Activated naive CD8-positive, alpha-beta T cell treated with anti-CD3 and anti-CD28 coated beads, Interleukin-2, amount 10 ng/mL, durations not matched to agents 7 days and 5 days (primary cell): ENCODE measurements at regions not wholly inside any gene's neighbourhood (a gene's known extent, or its start where the extent isn't known, plus 50 kb on each side); places are given as distances from the start of the nearest gene placed in this dataset.

ENCODE experiments used
- ATAC-seq: fragments of 150-1000 bp; cut with Tn5 transposase; one replicate; pipeline ENCODE4 v1.10.0; 2021; ENCODE audit warnings: low read depth, moderate library complexity
- POLR2A ChIA-PET: fragments of 350-600 bp; sonication (Branson Sonifier 250); formaldehyde crosslinking; loops from one replicate; lab custom pipeline; 2021; ENCODE audit warnings: antibody characterized with exemption; lab: Charles Lee
- DNase-seq: peaks from one replicate; pipeline ENCODE4 v3.0.0; 2021
- H3K27ac Mint-ChIP-seq: one replicate; pipeline ENCODE4 v1.8.0; 2022; ENCODE audit warnings: mild to moderate bottlenecking, mixed read lengths
- H3K27me3 Mint-ChIP-seq: one replicate; pipeline ENCODE4 v1.8.0; 2022; ENCODE audit warnings: mild to moderate bottlenecking, moderate library complexity, mixed read lengths
- H3K36me3 Mint-ChIP-seq: one replicate; pipeline ENCODE4 v1.8.0; 2021; ENCODE audit warnings: mild to moderate bottlenecking, mixed read lengths
- H3K4me1 Mint-ChIP-seq: one replicate; pipeline ENCODE4 v1.8.0; 2021; ENCODE audit warnings: mixed read lengths
- H3K4me3 Mint-ChIP-seq: one replicate; pipeline ENCODE4 v1.8.0; 2022; ENCODE audit warnings: mild to moderate bottlenecking, moderate library complexity, mixed read lengths
- H3K9me3 Mint-ChIP-seq: one replicate; pipeline ENCODE4 v1.8.0; 2021; ENCODE audit warnings: mixed read lengths

DNA sequence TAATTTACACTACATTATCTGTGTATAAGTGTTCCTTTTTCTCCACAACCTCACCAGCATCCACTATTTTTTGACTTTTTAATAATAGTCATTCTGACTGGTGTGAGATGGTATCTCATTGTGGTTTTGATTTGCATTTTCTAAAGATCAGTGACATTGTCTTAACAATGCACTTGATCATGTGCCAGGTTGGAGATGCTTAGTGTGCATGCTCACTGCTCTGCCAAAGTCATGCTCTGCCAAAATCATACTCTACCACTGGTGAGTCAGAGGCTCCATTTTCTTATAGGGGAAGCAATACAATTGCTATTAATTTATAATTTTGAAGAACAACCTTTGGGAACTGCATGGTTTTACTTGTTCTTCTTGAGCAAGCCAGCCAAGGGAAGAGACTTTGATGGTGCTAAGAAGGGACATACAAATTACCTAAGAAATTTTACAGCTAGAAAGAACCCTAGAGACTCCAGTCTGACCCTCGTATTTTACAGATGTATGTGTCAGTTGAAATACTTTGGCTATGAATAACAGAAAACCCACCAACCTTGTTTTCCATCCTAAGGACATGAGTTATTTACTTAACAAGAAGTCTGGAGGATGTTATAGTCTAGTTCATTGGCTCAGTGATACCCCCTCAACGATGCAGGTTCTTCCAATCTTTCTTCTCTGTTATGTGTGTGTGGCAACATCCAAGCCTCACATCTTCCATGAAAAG, 368.9 kb downstream of the DDX10 start:
- POLR2A ChIA-PET = no interaction called here
- Mint-ChIP-seq H3K27ac (no peak overlapping the region), H3K4me3 (no peak overlapping the region), H3K9me3 (peaks cover 2% of the 10 kb centered on the region), H3K4me1 (no peaks in the 10 kb centered on the region), H3K36me3 (no peaks in the 10 kb centered on the region), H3K27me3 (no peaks in the 10 kb centered on the region)
- ATAC-seq (no peak), DNase-seq (no peak)

DNA sequence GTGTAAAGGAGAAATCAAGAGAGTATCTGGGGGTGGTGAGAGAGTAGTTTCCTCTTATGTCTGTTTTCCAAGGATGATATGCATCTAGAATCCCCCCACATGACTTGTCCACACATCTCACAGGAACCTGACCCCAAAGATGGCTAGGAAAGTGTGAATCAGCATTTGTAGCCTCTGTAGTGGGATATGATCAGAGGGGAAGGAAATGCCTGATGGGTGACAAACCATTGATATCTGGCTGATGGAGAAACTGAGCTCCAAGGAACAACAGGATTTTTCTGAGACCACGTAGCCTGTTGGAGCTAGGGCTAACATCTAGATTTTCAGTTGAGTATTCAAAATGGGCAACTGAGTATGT, 369.4 kb downstream of the DDX10 start:
- no peak for ATAC-seq
- POLR2A ChIA-PET = no interaction called here

DNA sequence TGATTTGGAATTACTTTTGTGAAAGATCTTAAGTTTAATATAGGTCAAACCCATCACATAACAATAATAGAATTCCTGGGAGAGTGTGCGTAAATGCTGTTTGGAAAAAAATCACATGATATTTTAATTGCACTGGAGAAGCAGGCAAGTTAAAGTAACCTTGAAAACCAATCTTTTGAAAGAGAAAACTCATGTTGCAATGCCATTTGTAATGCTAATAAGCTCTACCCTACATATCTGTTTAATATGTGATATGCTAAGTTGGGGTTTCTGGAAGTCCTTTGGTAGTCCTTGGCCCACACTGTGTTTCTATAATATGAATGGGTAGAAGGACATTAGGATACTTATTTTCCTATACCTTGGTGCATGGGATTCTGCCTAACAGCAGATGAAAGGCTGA, 370.4 kb downstream of the DDX10 start:
- POLR2A ChIA-PET = no interaction called here
- DNase-seq (no peak), ATAC-seq (no peak)
- no peak overlapping the region for H3K4me3 Mint-ChIP-seq
- peaks cover 2% of the 10 kb centered on the region for H3K9me3 Mint-ChIP-seq
- no peaks in the 10 kb centered on the region for H3K36me3 Mint-ChIP-seq
- H3K4me1 Mint-ChIP-seq = no peaks in the 10 kb centered on the region
- no peaks in the 10 kb centered on the region for H3K27me3 Mint-ChIP-seq
- no peak overlapping the region for H3K27ac Mint-ChIP-seq

More for the DNA sequence above, 369.4 kb downstream of the DDX10 start:
- H3K27ac Mint-ChIP-seq = no peak overlapping the region
- no peak for DNase-seq
- H3K4me3 Mint-ChIP-seq = no peak overlapping the region
- H3K36me3 Mint-ChIP-seq = no peaks in the 10 kb centered on the region
- no peaks in the 10 kb centered on the region for H3K4me1 Mint-ChIP-seq
- peaks cover 2% of the 10 kb centered on the region for H3K9me3 Mint-ChIP-seq
- no peaks in the 10 kb centered on the region for H3K27me3 Mint-ChIP-seq

DNA sequence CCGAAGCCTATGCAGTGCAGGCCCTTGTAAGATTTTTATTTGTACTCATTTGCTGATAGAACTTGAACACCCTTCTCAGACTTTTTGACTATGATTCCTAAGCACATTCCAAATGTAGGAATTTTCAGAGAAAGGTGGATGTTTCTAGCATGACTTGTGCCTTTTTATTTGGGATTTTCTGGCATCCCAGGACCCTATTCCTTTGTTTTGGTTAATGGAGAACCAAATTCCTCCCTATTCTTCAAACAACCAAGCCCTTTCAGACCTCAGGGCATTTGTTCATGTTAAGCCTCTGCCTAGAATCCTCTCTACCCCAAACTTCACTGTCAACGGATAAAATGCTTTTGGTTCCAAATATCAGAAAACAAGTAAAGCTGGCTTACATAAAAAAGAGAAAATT, 371.1 kb downstream of the DDX10 start:
- ATAC-seq = no peak
- POLR2A ChIA-PET = no interaction called here
- Mint-ChIP-seq H3K4me1 (no peaks in the 10 kb centered on the region), H3K9me3 (peaks cover 2% of the 10 kb centered on the region), H3K36me3 (no peaks in the 10 kb centered on the region), H3K27ac (no peak overlapping the region), H3K4me3 (no peak overlapping the region), H3K27me3 (no peaks in the 10 kb centered on the region)
- no peak for DNase-seq

DNA sequence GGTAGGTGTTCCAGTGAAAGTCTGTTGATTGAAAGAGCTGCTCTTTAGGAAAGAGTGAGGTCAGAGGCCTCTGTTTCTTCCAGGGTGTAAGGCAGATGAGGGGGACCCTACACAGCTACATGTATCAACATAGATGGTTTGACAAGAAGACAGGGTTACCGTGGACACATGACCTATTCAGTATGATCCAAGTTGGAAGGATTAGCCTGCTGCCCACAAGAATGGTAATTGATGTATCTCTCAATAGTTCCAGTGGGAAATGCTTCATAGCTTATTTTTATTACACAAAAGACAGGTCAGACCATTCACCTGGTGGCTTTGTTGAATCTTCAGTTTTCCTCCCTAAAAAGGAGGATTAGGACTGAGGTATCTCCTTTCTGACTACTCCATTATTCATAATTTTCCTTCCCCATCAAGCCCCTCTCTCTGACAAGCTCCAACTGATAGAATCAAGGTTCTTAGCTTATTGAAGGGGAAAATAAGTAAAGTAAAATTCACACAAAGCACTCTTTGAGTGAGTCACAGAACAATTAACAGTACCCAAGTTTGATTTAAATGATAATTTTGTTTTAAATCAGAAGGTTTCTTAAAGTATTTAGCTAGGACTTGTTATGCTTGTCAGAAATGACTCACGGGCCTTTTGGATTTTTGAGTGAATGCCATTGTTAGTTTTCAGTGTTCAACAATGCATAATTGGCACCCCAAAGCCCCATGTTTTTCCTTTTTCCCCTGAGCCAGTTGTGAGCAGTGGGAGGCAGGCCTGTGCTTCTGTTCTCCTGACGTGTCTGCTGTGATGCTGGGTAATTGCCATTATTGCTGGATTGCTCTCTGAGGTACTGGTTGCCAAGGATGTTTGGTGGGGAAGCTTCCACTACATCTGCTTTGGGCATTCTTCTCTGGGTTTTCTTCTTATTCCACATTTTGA, 373.2 kb downstream of the DDX10 start:
- no peak for ATAC-seq
- H3K36me3 Mint-ChIP-seq = no peaks in the 10 kb centered on the region
- H3K9me3 Mint-ChIP-seq = no peaks in the 10 kb centered on the region
- H3K4me3 Mint-ChIP-seq = no peak overlapping the region
- no peak overlapping the region for H3K27ac Mint-ChIP-seq
- H3K27me3 Mint-ChIP-seq = peaks cover 3% of the 10 kb centered on the region
- H3K4me1 Mint-ChIP-seq = no peaks in the 10 kb centered on the region
- POLR2A ChIA-PET = no interaction called here
- no peak for DNase-seq

DNA sequence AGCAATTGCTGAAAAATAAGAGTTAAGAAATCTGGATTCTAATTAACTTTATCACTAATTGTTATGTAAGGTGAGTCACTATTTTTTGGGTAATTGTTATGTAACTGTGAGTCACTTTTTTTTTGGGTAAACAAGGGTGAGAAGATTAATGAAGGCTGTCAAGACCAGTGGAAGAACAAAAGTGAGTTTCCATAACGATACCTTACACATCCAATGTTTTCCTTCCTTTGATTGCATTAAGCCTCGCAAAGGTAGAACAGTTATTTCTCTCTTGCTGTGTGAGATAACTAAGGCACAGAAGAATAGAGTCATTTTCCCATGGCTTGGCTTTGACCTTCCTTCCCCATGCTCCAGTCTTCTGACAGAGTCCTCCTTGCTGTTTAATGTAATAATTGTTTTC, 374.7 kb downstream of the DDX10 start:
- H3K27me3 Mint-ChIP-seq = peaks cover 3% of the 10 kb centered on the region
- DNase-seq (no peak), ATAC-seq (no peak)
- no peak overlapping the region for H3K27ac Mint-ChIP-seq
- POLR2A ChIA-PET = no interaction called here
- no peaks in the 10 kb centered on the region for H3K36me3 Mint-ChIP-seq
- peaks cover 6% of the 10 kb centered on the region for H3K4me1 Mint-ChIP-seq
- no peaks in the 10 kb centered on the region for H3K9me3 Mint-ChIP-seq
- H3K4me3 Mint-ChIP-seq = no peak overlapping the region

DNA sequence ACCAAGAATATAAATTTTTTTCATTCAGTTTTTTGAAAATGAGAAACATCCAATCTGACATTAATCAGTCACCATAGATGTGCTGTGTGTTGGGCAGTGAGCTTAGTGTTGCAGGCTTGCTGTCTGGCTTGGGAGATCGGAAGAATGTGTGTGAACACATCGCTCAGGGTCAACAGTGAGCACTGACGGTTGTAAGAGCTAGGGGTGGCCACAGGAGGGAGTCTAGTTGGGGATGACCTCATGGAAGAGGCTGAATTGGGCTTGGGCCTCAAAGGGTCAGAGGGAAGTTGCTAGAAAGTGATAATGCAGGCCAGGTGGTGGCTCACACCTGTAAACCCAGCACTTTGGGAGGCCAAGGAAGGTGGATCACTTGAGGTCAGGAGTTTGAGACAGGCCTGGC, 375.4 kb downstream of the DDX10 start:
- POLR2A ChIA-PET = no interaction called here
- H3K27me3 Mint-ChIP-seq = peaks cover 3% of the 10 kb centered on the region
- H3K36me3 Mint-ChIP-seq = no peaks in the 10 kb centered on the region
- H3K4me1 Mint-ChIP-seq = peaks cover 6% of the 10 kb centered on the region
- ATAC-seq (no peak), DNase-seq (no peak)
- H3K9me3 Mint-ChIP-seq = no peaks in the 10 kb centered on the region
- H3K4me3 Mint-ChIP-seq = no peak overlapping the region
- no peak overlapping the region for H3K27ac Mint-ChIP-seq

DNA sequence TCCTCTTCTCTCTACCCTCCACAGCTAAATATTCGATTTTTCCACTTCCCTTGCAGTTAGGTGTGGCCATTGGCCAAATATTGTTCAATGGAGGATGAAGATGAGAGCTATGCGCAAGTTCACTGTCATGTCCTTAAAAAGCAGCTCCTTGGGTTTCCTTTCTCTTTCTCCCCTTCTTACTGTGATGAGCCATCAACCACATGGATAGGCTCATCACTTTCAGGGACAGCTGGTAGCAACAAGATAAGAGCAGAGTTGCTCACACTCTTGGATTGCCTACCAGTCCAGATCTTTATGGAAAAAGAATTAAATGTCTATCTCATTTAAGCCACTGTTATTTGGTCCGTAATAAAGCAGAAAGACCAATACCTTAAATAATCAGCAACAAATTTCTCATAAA, 377.0 kb downstream of the DDX10 start:
- Mint-ChIP-seq H3K4me3 (no peak overlapping the region), H3K4me1 (peaks cover 6% of the 10 kb centered on the region), H3K36me3 (no peaks in the 10 kb centered on the region), H3K9me3 (no peaks in the 10 kb centered on the region), H3K27me3 (peaks cover 3% of the 10 kb centered on the region), H3K27ac (no peak overlapping the region)
- ATAC-seq (no peak), DNase-seq (no peak)
- POLR2A ChIA-PET = no interaction called here

DNA sequence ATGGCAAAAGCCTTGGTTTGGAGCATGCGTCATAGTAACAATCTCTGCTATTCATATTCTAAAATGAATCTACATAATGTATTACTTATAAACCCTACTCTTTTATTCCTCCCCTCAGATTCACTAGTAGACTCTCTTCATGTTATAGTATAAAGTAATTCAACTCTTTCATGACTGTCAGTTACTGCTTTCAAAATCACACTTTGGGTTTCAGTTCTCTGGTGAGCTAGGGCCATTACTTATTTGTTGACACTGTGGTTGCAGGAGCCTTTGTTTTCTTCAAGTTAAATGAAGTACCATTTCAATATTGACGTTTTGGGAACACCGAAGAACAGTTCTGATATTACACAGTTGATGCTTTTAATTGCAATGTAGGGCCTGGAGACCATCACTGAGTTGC, 378.4 kb downstream of the DDX10 start:
- ATAC-seq (no peak), DNase-seq (no peak)
- Mint-ChIP-seq H3K27me3 (peaks cover 3% of the 10 kb centered on the region), H3K4me3 (no peak overlapping the region), H3K27ac (no peak overlapping the region), H3K36me3 (no peaks in the 10 kb centered on the region), H3K9me3 (no peaks in the 10 kb centered on the region), H3K4me1 (peaks cover 6% of the 10 kb centered on the region)
- POLR2A ChIA-PET = no interaction called here

DNA sequence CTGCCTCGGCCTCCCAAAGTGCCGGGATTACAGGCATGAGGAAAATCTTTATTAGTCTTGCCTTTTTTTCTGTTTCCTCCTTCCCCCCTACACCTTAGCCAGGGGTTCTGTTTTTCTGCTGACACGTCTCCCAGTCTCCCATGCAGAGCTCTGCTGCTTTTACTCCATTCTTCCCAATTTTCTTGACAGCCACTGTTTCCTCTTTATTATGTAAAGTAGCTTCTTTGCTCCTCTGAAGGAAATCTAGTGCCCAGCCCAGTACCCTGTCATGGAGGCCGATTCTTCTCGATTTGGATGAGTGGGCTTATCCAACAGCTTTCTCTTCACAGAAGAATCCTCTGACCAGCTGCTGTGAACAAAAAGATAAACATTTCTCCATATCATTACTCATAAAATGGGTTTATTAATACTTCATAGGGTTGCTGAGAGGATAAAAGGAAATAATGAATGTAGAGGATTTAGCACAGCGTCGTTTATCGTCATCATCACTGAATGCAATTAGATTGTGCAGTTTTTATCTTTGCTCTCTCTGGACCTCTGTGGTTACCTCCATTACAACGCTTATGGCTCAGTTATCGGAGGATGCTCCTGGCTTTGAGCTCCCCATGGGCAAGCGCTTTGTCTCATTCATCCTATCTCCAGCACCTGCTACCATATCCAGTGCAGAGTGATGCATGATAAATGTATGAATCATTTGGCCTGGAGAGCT, 375.6 kb upstream of the C11orf87 start:
- H3K4me1 Mint-ChIP-seq = peaks cover 6% of the 10 kb centered on the region
- no peak overlapping the region for H3K27ac Mint-ChIP-seq
- POLR2A ChIA-PET = no interaction called here
- no peaks in the 10 kb centered on the region for H3K36me3 Mint-ChIP-seq
- ATAC-seq = no peak
- DNase-seq = no peak
- no peak overlapping the region for H3K4me3 Mint-ChIP-seq
- no peaks in the 10 kb centered on the region for H3K9me3 Mint-ChIP-seq
- peaks cover 9% of the 10 kb centered on the region for H3K27me3 Mint-ChIP-seq

DNA sequence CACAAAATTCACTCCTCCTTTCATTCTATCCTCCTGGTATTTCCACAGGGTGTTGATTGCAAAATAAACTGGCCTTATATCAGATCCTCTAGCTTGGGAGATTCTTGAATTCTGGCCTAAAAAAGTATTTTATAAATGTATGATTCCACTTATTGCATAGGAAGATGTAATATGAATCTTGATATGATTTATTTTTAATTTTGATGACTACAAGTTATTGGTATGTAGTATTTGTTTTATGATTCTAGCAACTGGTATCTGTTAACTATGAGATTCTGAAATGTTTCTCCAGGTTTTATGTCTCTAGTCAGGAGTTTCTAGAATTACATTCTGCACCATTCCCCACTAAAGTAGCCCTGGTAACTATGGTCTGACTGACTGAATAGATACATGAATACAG, 373.9 kb upstream of the C11orf87 start:
- Mint-ChIP-seq H3K9me3 (no peaks in the 10 kb centered on the region), H3K4me3 (no peak overlapping the region), H3K36me3 (no peaks in the 10 kb centered on the region), H3K27me3 (peaks cover 6% of the 10 kb centered on the region), H3K27ac (no peak overlapping the region), H3K4me1 (peaks cover 6% of the 10 kb centered on the region)
- DNase-seq (no peak), ATAC-seq (no peak)
- POLR2A ChIA-PET = no interaction called here

DNA sequence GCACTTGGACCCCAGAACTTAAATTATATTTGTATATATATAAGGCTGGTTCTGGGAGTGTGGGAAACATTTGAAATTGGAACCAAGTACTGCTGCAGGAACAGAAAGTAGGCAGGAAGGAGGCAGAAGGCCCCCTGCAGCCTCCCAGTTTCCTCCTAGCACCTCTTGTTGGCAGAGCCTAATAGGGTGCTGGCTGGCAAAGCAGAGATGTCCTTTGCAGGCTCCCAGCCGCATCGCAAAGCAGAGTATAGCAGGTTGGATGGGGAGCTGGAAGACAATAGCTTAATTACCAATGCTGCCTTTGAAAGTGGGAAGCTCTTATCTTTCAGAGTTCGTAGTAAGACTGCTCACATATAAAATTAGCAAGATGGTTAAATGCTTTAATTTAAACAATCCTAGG, 370.8 kb upstream of the C11orf87 start:
- DNase-seq = no peak

DNA sequence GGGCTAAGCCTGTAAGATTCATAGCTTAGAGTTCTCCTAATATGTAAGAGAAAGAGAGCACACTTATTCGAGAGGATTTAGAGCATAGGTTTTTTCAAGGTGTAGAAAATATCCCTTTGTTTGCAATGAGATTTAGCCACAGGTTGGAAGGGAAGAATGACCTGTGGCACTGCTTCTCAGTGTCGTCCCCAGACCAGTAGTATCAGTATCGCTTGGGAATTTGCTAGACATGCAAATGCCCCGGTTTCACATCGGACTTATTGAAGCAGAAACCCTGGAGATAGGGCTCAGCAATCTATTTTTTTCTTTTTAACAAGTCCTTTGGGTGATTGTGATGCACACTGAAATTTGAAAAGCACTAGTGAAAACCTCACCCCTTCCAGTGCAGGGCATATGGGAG, 362.6 kb upstream of the C11orf87 start:
- POLR2A ChIA-PET = no interaction called here
- Mint-ChIP-seq H3K27ac (no peak overlapping the region), H3K9me3 (no peaks in the 10 kb centered on the region)

More for the DNA sequence above, 370.8 kb upstream of the C11orf87 start:
- ATAC-seq = no peak
- Mint-ChIP-seq H3K27ac (no peak overlapping the region), H3K36me3 (no peaks in the 10 kb centered on the region), H3K4me1 (no peaks in the 10 kb centered on the region), H3K27me3 (peaks cover 10% of the 10 kb centered on the region), H3K4me3 (no peak overlapping the region), H3K9me3 (no peaks in the 10 kb centered on the region)
- POLR2A ChIA-PET = no interaction called here

More for the DNA sequence above, 362.6 kb upstream of the C11orf87 start:
- Mint-ChIP-seq H3K36me3 (no peaks in the 10 kb centered on the region), H3K27me3 (peaks cover 26% of the 10 kb centered on the region), H3K4me1 (peaks cover 3% of the 10 kb centered on the region), H3K4me3 (no peak overlapping the region)
- ATAC-seq (no peak), DNase-seq (no peak)
